ENCODE measurements at regions not wholly inside any gene's neighbourhood (a gene's known extent, or its start where the extent isn't known, plus 50 kb on each side); places are given as distances from the start of the nearest gene placed in this dataset.

GRCh38 chr7:12028508-12028907 lies 182.6 kb upstream of the TMEM106B start:
- H3K27ac ChIP-seq (ENCODE audit: extremely low read depth, low read depth, low read length), result no peak overlapping the region
- no peaks in the 10 kb centered on the region for H3K9me3 ChIP-seq (ENCODE audit: control insufficient read depth, insufficient read depth, low read depth, low read length)
- no peaks in the 10 kb centered on the region for H3K4me1 ChIP-seq (ENCODE audit: control insufficient read depth, insufficient read depth, low read length)
- ChIA-PET CTCF (no interaction called here), POLR2A (no interaction called here)
- H3K4me3 ChIP-seq (ENCODE audit: low read depth, low read length), result no peak overlapping the region
- H3K36me3 ChIP-seq (ENCODE audit: control insufficient read depth in 2 of 2, insufficient read depth in 1 of 2, low read length in 2 of 2), result no peaks in the 10 kb centered on the region
- TF ChIP-seq PRDM1 (tag by site-specific recombination; IDR thresholded peaks at IDR 0.05) (no peak), ZFHX2 (tag by site-specific recombination; conservative IDR thresholded peaks at IDR 0.05) (no peak), ZBTB1 (tag by site-specific recombination; IDR thresholded peaks at IDR 0.05) (no peak), ZNF704 (tag by site-specific recombination; IDR thresholded peaks at IDR 0.05) (no peak), ZNF133 (tag by site-specific recombination; IDR thresholded peaks at IDR 0.05) (no peak), KLF7 (tag by site-specific recombination; IDR thresholded peaks at IDR 0.05; ENCODE audit: borderline replicate concordance) (no peak), ZNF394 (tag by site-specific recombination; IDR thresholded peaks at IDR 0.05; ENCODE audit: borderline replicate concordance) (no peak), ZNF214 (tag by site-specific recombination; IDR thresholded peaks at IDR 0.05; ENCODE audit: borderline replicate concordance) (no peak), KLF16 (tag by site-specific recombination; IDR thresholded peaks at IDR 0.05) (no peak), ZSCAN30 (tag by site-specific recombination; IDR thresholded peaks at IDR 0.05) (no peak), ZNF202 (tag by site-specific recombination; IDR thresholded peaks at IDR 0.05; ENCODE audit: borderline replicate concordance) (no peak), GLI2 (tag by site-specific recombination; IDR thresholded peaks at IDR 0.05; ENCODE audit: borderline replicate concordance, low read depth) (no peak), SETDB1 (IDR thresholded peaks at IDR 0.05; ENCODE audit: insufficient read length, low read length) (no peak), ZNF645 (tag by site-specific recombination; IDR thresholded peaks at IDR 0.05) (no peak), ZNF701 (tag by site-specific recombination; IDR thresholded peaks at IDR 0.05) (no peak), ZFP3 (tag by site-specific recombination; IDR thresholded peaks at IDR 0.05; ENCODE audit: low read depth) (no peak), ZNF132 (tag by site-specific recombination; IDR thresholded peaks at IDR 0.05; ENCODE audit: borderline replicate concordance) (no peak), PATZ1 (tag by site-specific recombination; IDR thresholded peaks at IDR 0.05) (no peak), ZNF670 (tag by site-specific recombination; IDR thresholded peaks at IDR 0.05; ENCODE audit: low read depth) (no peak), REST (tag by site-specific recombination; IDR thresholded peaks at IDR 0.05) (no peak)

Measured in HEK293 (cell line).